GM12875 (cell line): ENCODE measurements at regions not wholly inside any gene's neighbourhood (a gene's known extent, or its start where the extent isn't known, plus 50 kb on each side); places are given as distances from the start of the nearest gene placed in this dataset.

Experiments
- H3K4me3 ChIP-seq: one replicate; pipeline ENCODE4 v1.5.1; 2011; ENCODE audit warnings: low read depth, low read length, control low read depth
- TF ChIP-seq, protein P1 (sequence below): IDR thresholded peaks from 2 replicates; pipeline ENCODE4 v1.5.1; 2011; ENCODE audit warnings: low read depth, mild to moderate bottlenecking, control low read depth, inconsistent platforms, low read length, moderate library complexity, borderline replicate concordance; ENCODE audit not compliant: insufficient read depth

DNA sequence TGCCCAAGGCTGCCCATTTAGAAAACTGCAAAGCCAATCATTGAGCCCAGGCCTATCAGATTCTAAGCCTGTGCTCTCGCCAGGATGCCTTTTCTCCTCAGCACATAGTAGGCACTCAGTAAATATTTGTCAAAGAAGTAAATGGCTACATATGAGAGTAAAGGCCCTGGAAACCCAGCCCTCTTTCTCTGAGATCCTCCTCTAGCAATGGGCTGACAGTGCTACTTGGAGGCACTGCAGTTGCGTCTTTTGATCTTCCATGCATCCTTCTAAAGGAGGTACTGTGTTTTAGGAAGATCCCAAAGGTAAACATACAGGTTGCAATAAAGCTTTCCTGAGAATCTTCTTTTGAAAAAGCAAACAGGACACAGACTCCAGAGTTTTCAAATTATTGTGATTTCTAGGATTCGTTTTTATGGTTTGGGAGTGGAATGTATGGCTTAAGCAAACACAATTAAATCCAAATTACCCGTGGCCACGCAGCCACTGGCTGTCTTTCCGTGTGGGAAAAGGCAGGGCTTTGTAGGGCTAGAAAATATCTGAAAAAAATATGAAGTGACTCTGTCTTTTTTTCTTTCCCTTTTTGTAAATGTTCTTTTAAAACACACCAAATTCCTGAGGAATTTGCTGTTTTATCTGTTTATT lies 151.3 kb upstream of the BMPER start:
- TF ChIP-seq, protein P1, sequence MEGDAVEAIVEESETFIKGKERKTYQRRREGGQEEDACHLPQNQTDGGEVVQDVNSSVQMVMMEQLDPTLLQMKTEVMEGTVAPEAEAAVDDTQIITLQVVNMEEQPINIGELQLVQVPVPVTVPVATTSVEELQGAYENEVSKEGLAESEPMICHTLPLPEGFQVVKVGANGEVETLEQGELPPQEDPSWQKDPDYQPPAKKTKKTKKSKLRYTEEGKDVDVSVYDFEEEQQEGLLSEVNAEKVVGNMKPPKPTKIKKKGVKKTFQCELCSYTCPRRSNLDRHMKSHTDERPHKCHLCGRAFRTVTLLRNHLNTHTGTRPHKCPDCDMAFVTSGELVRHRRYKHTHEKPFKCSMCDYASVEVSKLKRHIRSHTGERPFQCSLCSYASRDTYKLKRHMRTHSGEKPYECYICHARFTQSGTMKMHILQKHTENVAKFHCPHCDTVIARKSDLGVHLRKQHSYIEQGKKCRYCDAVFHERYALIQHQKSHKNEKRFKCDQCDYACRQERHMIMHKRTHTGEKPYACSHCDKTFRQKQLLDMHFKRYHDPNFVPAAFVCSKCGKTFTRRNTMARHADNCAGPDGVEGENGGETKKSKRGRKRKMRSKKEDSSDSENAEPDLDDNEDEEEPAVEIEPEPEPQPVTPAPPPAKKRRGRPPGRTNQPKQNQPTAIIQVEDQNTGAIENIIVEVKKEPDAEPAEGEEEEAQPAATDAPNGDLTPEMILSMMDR = no peak
- H3K4me3 ChIP-seq = no peak overlapping the region

DNA sequence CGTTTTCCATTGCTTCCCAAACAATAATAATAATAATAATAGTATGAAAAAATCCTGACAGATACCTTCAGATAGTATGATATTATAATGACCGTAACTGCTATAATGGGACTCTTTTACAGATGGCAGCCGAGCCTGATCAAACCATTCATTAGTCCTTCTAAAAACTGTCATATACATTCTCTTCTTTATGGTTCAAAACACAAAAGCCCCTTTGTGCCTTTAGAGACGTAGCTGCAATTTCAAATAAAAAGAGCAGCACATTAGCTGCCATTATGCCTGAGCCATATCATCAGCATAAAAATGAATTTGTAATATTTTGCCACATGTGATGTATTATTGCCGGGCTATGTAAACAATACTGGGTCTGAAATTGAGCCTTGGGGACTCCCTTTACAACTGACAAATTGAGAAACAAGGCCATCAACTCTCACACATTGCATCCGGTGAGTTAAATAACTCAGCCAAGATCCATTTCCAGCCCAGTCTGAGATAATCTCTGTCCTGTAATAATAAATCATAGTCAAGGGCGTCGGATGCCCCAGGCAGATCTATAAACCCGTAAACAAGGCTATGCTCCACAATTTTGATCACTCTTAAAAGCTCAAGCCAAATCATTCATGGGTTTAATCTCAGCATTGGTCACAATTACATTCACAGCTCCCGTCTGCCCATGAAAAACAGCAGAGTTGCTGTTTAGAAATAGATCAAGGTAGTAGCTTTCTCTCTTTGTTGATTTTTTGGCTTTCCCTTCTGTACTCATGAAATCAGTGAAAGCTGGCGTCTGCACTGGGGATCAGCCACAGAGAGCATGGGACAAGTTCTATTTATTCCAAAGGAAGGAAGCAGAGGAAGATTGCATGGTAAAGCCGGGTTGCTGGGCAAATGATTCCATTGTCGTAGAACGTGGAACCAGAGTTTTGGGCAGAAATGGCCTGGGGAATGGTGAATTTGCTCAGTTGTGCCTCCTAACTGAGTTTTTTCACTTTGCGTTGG lies 150.1 kb upstream of the BMPER start:
- TF ChIP-seq, protein P1 = no peak
- no peak overlapping the region for H3K4me3 ChIP-seq

DNA sequence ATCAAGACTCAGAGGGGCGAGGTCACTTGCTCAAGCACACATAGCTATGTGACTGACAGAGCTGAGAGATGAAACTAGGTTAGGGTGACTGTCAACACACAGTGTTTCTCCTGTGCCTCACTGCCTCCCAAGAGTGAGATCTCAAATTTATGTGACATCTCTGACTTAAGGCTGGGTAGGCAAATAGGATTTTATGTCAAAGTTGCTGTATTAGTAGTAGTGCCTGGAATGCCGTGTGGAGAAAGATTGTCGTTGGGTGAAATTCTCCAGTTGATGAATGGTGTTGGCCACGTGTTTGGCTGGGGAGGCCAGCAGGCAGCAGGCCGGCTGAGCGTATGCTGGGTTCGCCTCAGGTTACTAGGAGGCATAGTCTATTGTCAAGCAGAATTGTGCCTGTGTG lies 148.3 kb upstream of the BMPER start:
- TF ChIP-seq, protein P1 = no peak
- no peak overlapping the region for H3K4me3 ChIP-seq

DNA sequence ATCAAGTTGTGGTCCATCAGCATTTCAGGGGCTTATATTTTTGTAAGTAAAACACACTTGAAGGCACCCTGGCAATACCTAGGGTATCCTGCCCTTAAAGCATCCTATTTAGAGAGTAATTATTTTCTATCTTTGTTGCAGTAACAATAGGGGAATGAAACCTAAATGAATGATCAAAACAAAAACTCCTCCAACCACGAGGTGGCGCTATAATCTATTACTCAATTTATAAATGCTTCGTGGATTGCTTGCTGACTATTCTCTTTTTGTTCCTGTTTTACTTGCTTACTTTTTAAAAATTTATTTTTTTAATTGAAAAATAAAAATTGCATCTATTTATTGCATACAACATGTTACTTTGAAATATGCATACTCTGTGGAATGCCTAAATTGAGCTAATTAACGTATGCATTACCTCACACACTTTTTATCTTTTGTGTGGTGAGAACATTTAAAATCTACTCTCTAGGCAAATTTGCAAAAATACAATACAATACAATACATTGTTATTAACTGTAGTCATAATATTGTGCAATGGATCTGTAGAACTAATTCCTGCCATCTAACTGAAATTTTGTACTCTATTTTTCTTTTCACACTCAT lies 147.7 kb upstream of the BMPER start:
- TF ChIP-seq, protein P1 = 0 out of 2 replicates have a peak, but pooled peaks have one; percentile 19
- no peak overlapping the region for H3K4me3 ChIP-seq

DNA sequence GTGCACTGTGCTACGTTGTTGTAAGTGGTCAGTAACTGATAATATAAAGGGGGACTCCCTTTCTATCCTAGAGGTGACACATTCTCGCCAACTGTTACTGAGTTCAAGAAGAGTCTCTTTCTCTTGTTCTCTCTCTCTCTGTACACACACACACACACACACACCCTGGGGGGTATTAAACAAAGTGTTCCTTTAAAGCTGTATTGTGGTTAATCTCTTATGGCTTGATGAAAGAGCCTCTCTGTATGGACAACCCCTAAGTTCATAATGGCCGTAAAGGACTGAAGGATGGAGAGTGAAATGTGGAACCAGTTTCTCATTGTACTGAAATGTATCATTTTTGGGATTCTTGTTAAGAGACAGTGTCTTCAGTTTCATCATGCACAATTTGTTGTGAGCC lies 145.2 kb upstream of the BMPER start:
- TF ChIP-seq, protein P1 = no peak
- no peak overlapping the region for H3K4me3 ChIP-seq

DNA sequence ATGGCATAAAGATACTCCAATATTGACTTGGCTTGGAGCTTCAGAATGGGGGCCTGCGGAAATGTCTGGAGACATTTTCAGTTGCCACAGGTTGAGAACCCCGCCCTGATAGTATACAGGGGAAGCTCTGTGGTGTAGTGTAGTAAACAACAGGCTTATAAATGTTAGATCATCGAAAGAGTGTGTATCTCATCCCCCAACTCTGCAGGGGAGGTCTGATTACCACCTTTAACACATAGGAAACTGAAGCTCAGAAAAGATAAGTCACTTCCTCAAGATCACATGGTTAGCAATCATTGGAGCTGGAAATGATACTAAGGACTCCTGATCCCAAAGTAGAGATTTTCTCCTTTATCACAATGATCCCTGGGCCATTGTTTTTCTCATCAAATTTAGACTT lies 144.5 kb upstream of the BMPER start:
- H3K4me3 ChIP-seq = no peak overlapping the region
- TF ChIP-seq, protein P1 = no peak
